GM21367 (cell line): ENCODE measurements at regions not wholly inside any gene's neighbourhood (a gene's known extent, or its start where the extent isn't known, plus 50 kb on each side); places are given as distances from the start of the nearest gene placed in this dataset.
"Not testable (repeated sequence)": the region's sequence is repeated elsewhere in the genome, so short reads cannot be mapped to it uniquely, and the experiment has no call there.

Source experiments
- ATAC-seq: cut with Tn5 transposase; IDR thresholded peaks from one replicate; pipeline ENCODE4 v1.9.1; 2021; ENCODE audit not compliant: unreplicated experiment

DNA sequence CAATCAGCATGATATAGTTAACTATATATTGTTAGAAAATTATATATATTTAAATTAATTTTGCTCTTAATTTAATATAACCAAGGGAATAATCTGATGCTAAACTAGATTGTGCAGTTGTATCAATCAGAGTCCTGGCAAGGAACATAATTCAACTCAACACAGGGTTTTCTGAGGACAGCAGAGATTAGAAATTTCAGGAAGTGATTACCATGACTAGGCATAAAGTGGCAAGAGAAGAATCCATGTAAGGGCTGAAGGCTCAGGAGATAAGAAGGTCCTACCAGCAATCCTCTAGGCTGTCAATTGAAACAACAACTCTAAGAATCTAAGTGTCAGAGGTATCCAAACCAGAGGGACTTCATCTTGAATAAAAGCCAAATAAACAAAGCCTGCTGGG, 807.8 kb downstream of the DSC3 start:
- no peak for ATAC-seq

DNA sequence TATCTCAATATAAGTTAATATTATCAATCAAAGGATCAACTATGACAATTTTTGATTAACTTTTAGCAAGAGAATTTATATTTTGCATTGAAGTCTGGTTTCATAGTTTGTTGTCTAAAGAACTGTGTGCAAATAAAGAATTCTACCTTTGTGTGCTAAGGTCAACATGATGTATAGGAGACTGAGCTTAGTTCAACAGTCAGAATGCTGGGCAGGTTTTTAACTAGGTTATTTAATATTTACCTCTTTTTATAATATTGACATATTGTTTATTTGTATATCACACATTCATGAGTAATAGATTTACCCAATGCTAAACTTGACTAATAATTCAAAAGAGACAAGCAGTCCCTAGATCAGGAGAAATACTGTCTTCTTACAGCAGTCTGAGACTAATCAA, 831.4 kb downstream of the DSC3 start:
- no peak for ATAC-seq

GRCh38 chr18:30208546-30208945, 834.0 kb downstream of the DSC3 start:
- ATAC-seq, result no peak

DNA sequence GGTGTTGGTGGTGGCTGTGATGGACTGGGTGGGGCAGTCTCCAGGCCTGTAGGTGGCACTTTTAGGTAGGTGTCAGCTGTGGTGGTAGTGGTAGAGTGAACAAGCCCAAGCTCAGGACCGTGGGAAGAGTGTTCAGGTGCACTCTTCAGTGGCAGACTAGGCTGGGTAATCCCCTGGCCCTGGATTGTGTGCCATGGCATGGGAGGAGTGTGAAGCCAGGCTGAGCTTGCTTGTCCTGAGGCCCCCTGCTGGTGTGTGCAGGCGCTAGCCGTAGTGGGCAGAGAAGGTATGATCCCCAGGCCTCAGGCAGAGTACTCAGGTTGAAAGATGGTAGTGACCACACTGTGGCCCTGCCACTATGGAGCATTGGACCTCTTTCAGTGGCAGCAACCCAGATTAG, 850.3 kb downstream of the DSC3 start:
- no peak for ATAC-seq

- ATAC-seq, result no peak
Observed at GRCh38 chr18:30186245-30186644, 856.3 kb downstream of the DSC3 start.

DNA sequence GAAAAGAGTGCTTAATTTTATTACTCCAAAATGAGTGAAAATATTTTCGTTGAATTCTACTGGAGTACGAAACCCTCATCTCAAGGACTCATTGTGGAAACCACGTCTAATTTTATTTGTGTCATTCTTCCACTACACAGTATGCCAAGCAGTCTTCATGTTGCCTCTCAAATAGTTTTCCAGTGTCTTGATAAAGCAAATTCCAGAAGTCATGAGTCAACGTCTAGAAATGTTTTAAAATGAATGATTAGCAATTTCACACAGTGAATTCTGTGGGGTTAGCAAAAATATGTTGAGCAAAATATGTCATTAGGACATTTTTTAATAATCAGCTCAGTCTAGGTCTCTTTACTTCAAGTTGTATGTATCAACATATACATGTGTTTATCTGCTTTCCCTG, 865.5 kb downstream of the DSC3 start:
- ATAC-seq, result no peak

- ATAC-seq, result no peak
Observed at GRCh38 chr18:30175621-30176225, 866.8 kb downstream of the DSC3 start.

DNA sequence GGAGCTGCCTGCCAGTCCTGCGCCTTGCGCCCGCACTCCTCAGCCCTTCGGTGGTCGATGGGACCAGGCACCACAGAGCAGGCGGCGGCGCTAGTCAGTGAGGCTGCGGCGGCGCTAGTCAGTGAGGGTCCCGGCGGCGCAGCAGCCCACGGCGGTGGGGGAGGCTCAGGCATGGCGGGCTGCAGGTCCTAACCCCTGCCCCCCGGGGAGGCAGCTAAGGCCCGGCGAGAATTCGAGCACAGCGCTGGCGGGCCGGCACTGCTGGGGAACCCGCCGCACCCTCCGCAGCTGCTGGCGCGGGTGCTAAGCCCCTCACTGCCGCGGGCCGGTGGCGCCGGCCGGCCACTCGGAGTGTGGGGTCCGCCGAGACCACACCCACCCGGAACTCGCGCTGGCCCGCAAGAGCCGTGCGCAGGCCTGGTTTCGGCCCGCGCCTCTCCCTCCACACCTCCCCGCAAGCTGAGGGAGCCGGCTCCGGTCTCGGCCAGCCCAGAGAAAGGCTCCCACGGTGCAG, 867.4 kb downstream of the DSC3 start:
- no peak for ATAC-seq

DNA sequence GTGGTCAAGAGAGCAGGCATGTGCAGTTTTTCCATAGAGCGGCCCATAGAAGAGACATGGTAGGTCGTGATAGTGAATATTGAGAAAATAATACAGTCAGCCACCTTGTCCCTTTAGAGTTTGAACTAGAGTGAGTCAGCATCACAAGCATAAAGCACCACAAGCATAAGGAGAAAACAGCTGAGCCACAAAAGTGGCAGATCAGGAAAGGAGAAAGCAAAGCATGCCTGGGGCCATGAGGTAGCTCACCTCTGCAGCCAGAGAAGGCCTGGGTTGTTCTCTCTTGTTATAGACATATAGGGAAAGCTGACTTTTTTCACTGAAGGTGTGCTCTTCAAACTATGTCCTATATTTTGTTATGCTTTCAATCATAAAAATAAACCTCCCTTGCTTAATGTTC, 879.0 kb downstream of the DSC3 start:
- no peak for ATAC-seq

DNA sequence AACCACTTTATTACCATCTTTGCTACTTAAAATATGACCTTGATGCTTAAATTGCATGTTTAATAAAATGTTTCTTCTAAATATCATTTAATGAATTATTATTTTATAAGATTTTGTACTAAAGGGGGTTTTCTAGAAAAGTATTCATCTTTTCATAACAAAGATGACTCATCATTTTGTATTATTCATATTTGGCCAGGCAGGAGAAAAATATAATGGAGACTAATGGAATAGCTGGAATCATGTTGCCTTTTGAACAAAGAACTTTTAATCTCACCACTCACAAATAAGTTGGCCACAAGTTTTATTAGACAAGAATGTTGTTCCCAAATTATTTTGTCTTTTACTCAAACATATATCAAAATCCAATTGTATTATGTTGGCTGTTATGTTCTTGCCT, 882.4 kb downstream of the DSC3 start:
- ATAC-seq, result no peak

DNA sequence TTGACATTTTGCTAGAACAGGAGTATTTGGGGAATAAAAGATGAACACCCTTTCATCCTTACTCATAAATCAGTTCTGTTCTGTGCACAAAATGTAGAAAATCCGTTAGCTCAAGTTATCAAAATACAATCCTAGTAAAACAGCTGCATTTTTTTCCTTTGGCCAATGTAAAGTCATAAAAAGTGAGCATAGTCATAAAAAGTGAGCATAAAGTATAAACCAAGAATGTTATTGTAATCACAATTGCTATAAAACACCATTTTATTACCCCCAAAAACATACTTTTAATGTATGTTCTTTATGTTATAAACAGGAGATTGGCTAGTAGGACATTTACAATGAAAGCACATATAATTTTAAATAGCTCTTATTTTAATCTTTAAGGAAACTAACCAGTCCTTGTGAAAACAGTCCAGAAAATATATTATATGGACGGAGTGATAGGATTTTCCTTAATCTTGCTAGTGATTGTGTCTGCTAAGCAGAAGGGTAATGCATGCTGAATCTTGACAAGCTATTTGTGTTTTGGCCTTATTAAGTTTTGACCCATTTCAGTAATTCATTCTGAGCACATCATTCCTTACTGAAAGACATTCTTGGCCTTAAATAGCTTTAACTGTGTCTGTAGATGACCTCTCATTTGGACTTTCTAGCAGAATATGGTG, 891.8 kb downstream of the DSC3 start:
- ATAC-seq, result no peak

- no peak for ATAC-seq
Observed at GRCh38 chr18:30149585-30149984, 893.0 kb downstream of the DSC3 start.

DNA sequence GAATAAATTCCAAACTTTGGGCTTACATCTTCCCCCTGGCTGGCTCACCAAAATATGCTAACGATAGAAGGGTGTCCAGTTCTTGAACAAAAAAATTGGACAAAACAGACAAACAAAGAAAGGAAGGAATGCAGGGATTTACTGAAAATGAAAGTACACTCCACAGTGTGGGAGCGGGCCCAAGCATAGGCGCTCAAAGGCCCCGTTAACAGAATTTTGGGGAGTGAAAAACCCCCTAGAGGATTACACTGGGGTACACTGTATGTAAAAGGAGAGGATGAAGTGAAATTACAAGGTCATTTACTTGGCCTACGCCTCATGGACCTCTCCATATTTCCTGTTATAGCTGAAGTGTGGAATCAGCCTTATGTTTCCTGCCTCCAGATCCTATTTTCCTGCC, 899.7 kb downstream of the DSC3 start:
- no peak for ATAC-seq

- no peak for ATAC-seq
Observed at GRCh38 chr18:30142248-30142647, 900.3 kb downstream of the DSC3 start.

- not testable (repeated sequence) for ATAC-seq
Observed at GRCh38 chr18:30141506-30141905, 901.0 kb downstream of the DSC3 start.

DNA sequence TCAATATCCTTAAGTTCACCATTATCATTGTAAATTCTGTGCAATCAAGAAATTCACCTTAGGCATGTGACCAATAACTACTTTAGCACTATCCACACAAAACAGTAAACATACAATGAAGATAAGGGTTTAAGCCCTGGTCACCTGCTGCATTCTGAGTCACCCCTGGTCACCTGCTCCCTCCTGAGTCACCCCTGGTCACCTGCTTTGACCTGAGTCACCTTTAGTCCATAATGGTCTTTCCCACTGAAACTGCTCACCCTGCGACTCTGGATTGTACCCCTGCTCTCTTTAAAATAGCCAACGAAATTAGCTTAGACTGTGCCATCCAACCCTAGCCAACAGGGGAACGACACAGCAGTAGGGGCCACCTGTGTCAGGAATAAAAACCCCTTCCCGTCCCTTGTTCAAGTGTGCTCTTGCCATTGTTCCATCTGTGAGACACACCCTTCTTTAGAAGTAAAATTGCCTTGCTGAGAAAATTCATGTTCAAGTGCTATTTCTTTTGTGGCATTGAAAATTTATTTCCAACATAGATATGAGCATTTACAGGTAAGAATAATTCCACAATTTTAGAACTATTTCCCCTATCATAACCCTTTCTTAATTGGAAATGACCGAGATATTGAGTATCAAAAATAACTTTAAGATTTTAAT, 902.8 kb downstream of the DSC3 start:
- ATAC-seq, result no peak

DNA sequence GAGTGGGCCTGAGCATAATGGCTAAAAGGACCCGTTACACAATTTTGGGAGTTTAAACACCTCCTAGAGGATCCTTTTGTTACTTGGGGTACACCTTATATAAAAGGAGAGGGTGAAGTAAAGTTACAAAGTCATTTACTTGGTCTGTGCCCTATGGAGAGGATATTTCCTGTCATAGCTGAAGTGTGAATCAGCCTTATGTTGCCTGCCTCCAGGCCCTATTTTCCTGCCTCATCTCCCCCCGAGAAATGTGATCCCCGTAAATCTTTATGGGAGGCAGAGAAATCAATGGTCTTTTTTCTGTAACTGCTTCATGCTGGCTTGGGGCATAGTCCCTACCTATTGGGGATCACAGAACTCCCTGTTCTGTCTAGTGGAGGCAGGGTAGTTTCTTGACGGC, 906.6 kb downstream of the DSC3 start:
- ATAC-seq, result no peak

- ATAC-seq, result no peak
Observed at GRCh38 chr18:30134020-30134419, 908.5 kb downstream of the DSC3 start.

DNA sequence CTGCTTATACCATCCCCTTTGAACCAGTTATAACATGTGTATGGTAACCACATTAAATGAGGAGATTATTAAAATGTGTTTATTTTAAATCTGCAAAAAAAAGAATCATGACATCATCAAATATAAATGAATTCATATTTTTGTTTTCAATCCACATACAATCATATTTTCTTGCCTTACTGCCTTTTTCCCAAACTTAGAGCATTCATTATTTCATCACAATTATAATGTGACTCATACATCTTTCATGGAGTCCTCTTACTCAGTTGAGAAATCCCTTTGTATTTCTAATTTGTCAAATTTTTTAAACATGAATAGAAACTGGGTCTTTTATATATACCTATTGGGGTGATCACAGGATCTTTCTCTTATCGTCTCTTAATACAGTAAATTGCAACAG, 909.6 kb downstream of the DSC3 start:
- ATAC-seq, result no peak

GRCh38 chr18:30121397-30121796, 921.1 kb downstream of the DSC3 start:
- no peak for ATAC-seq

DNA sequence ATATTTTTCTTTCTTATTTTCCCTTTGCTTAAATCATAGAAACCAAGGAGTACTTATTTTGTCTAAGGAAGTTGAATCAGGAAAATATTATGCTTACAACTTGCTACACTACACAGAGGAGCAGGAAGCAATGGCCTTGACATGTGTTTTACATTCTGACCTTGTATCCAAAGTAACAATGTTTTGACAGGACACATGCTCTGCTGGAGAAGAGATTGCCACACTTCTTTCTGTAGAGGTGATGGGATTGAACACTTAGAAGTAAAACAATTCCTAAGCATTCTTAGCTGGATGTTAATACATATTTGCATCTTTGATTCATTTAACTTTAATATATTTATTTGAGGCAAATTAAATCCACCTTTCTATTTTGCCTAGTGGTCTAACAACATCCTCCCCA, 929.1 kb downstream of the DSC3 start:
- ATAC-seq, result no peak

DNA sequence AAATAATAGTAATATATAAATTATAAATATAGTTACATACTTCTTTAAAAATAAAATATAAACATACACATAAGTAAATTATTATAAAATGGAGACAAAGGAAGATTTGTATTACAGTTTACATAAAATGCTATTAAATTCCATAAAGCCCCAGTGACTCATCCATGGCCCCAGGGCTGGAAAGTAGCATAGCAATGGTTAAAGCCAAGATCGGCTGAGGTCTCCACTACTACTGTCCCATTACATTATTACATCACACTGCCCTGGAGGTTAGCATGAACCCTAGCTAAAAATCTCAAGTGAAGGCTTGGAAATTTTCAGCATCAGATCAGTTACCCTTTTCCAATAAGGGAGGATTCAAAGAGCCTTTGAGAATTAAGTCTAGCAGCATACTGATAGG, 936.2 kb downstream of the DSC3 start:
- ATAC-seq, result no peak
